Activated effector memory CD4-positive, alpha-beta T cell treated with Interleukin-2 at 50 U/mL for 16 hours (primary cell): ENCODE measurements at regions not wholly inside any gene's neighbourhood (a gene's known extent, or its start where the extent isn't known, plus 50 kb on each side); places are given as distances from the start of the nearest gene placed in this dataset.
"Not testable (repeated sequence)": the region's sequence is repeated elsewhere in the genome, so short reads cannot be mapped to it uniquely, and the experiment has no call there.

Experiments
- DNase-seq: peaks from one replicate; pipeline ENCODE4 v3.0.0-alpha.2; 2020

- DNase-seq, result not testable (repeated sequence)
Measured at GRCh38 chr19:28084659-28085157, 1128.2 kb downstream of the UQCRFS1 start.

GRCh38 chr19:28076628-28077027 is 1136.3 kb downstream of the UQCRFS1 start:
- DNase-seq, result no peak

GRCh38 chr19:28075229-28075628 is 1137.7 kb downstream of the UQCRFS1 start:
- DNase-seq, result no peak

GRCh38 chr19:28074773-28075172 is 1138.2 kb downstream of the UQCRFS1 start:
- DNase-seq, result no peak

GRCh38 chr19:28067882-28068281 is 1145.1 kb downstream of the UQCRFS1 start:
- DNase-seq, result no peak

- no peak for DNase-seq
Measured at GRCh38 chr19:28066988-28067387, 1146.0 kb downstream of the UQCRFS1 start.

- no peak for DNase-seq
Measured at GRCh38 chr19:28066161-28066560, 1146.8 kb downstream of the UQCRFS1 start.

- DNase-seq, result no peak
Measured at GRCh38 chr19:28065026-28065425, 1147.9 kb downstream of the UQCRFS1 start.

GRCh38 chr19:28063702-28064101 is 1149.2 kb downstream of the UQCRFS1 start:
- no peak for DNase-seq

- no peak for DNase-seq
Measured at GRCh38 chr19:28061111-28061510, 1151.8 kb downstream of the UQCRFS1 start.

GRCh38 chr19:28057026-28057425 is 1155.9 kb downstream of the UQCRFS1 start:
- not testable (repeated sequence) for DNase-seq

GRCh38 chr19:28051047-28051446 is 1161.9 kb downstream of the UQCRFS1 start:
- DNase-seq, result no peak

- DNase-seq, result no peak
Measured at GRCh38 chr19:28049875-28050274, 1163.1 kb downstream of the UQCRFS1 start.

- DNase-seq, result no peak
Measured at GRCh38 chr19:28046932-28047331, 1166.0 kb downstream of the UQCRFS1 start.

- no peak for DNase-seq
Measured at GRCh38 chr19:28045621-28046020, 1167.3 kb downstream of the UQCRFS1 start.

GRCh38 chr19:28044477-28044876 is 1168.5 kb downstream of the UQCRFS1 start:
- DNase-seq, result no peak

GRCh38 chr19:28042516-28042915 is 1170.4 kb downstream of the UQCRFS1 start:
- DNase-seq, result no peak

- no peak for DNase-seq
Measured at GRCh38 chr19:28039677-28040381, 1173.1 kb downstream of the UQCRFS1 start.

GRCh38 chr19:28037186-28037585 is 1175.8 kb downstream of the UQCRFS1 start:
- DNase-seq, result no peak

GRCh38 chr19:28036486-28036885 is 1176.5 kb downstream of the UQCRFS1 start:
- DNase-seq, result no peak

GRCh38 chr19:28034936-28035335 is 1178.0 kb downstream of the UQCRFS1 start:
- no peak for DNase-seq

GRCh38 chr19:28028881-28029444 is 1184.0 kb downstream of the UQCRFS1 start:
- no peak for DNase-seq

GRCh38 chr19:28027116-28027515 is 1185.8 kb downstream of the UQCRFS1 start:
- no peak for DNase-seq

GRCh38 chr19:28026636-28027035 is 1186.3 kb downstream of the UQCRFS1 start:
- DNase-seq, result no peak

GRCh38 chr19:28024920-28025319 is 1188.0 kb downstream of the UQCRFS1 start:
- no peak for DNase-seq
